C4-2B (cell line): ENCODE measurements at regions not wholly inside any gene's neighbourhood (a gene's known extent, or its start where the extent isn't known, plus 50 kb on each side); places are given as distances from the start of the nearest gene placed in this dataset.

Source experiments
- ZFX ChIP-seq: fragments of 450-650 bp; IDR thresholded peaks from 2 replicates; pipeline ENCODE4 v1.6.1; 2017
- TF ChIP-seq, protein P1 (sequence below): fragments of 450-650 bp; conservative IDR thresholded peaks from 2 replicates; pipeline ENCODE4 v1.5.1; 2017; ENCODE audit warnings: mild to moderate bottlenecking

DNA sequence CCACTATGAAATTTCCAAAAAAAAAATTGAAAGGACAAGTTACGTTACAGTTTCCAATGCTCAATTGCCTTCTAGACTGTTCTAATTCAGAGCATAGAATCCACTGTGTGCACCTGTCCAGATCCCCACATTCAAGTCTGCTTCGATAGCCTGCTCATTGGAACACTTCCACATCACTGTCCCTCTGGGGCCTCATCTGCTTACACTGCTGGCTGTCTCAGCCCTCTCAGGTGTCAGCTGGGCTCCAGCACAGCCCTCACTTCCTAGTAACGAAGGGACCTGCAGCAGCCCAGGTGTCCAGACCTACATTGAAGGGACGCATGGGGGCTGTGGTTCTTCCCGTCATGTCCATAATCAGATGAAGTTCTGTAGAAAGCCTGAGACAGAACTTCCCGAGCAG, 94.3 kb upstream of the EMB start:
- TF ChIP-seq, protein P1, sequence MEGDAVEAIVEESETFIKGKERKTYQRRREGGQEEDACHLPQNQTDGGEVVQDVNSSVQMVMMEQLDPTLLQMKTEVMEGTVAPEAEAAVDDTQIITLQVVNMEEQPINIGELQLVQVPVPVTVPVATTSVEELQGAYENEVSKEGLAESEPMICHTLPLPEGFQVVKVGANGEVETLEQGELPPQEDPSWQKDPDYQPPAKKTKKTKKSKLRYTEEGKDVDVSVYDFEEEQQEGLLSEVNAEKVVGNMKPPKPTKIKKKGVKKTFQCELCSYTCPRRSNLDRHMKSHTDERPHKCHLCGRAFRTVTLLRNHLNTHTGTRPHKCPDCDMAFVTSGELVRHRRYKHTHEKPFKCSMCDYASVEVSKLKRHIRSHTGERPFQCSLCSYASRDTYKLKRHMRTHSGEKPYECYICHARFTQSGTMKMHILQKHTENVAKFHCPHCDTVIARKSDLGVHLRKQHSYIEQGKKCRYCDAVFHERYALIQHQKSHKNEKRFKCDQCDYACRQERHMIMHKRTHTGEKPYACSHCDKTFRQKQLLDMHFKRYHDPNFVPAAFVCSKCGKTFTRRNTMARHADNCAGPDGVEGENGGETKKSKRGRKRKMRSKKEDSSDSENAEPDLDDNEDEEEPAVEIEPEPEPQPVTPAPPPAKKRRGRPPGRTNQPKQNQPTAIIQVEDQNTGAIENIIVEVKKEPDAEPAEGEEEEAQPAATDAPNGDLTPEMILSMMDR = no peak
- no peak for TF ChIP-seq ZFX
